Stimulated activated CD8-positive, alpha-beta memory T cell treated with anti-CD3 and anti-CD28 coated beads, Interleukin-12 subunit alpha, Interleukin-12 subunit beta, amount 100 ng/mL, for 24 hours (primary cell): ENCODE measurements at regions not wholly inside any gene's neighbourhood (a gene's known extent, or its start where the extent isn't known, plus 50 kb on each side); places are given as distances from the start of the nearest gene placed in this dataset.

Experiments used
- DNase-seq: peaks from one replicate; pipeline ENCODE4 v3.0.0-alpha.2; 2020; ENCODE audit errors: extremely low read depth

GRCh38 chr1:60350531-60350930 lies 277.0 kb upstream of the C1orf87 start:
- DNase-seq, result no peak

- no peak for DNase-seq
These were observed 275.3 kb upstream of the C1orf87 start for GRCh38 chr1:60348884-60349283.

GRCh38 chr1:60345621-60346020 lies 272.1 kb upstream of the C1orf87 start:
- DNase-seq, result no peak

GRCh38 chr1:60345049-60345448 lies 271.5 kb upstream of the C1orf87 start:
- no peak for DNase-seq

GRCh38 chr1:60343736-60344135 lies 270.2 kb upstream of the C1orf87 start:
- no peak for DNase-seq

- DNase-seq, result no peak
These were observed 269.0 kb upstream of the C1orf87 start for GRCh38 chr1:60342569-60342968.

- DNase-seq, result no peak
These were observed 267.7 kb upstream of the C1orf87 start for GRCh38 chr1:60341274-60341673.

GRCh38 chr1:60331647-60332046 lies 258.1 kb upstream of the C1orf87 start:
- DNase-seq, result no peak

- no peak for DNase-seq
These were observed 256.1 kb upstream of the C1orf87 start for GRCh38 chr1:60329651-60330050.

GRCh38 chr1:60311838-60312237 lies 238.3 kb upstream of the C1orf87 start:
- DNase-seq, result no peak

- DNase-seq, result no peak
These were observed 226.0 kb upstream of the C1orf87 start for GRCh38 chr1:60299581-60299980.

- no peak for DNase-seq
These were observed 224.7 kb upstream of the C1orf87 start for GRCh38 chr1:60298290-60298689.

- no peak for DNase-seq
These were observed 223.2 kb upstream of the C1orf87 start for GRCh38 chr1:60296794-60297193.

- no peak for DNase-seq
These were observed 218.6 kb upstream of the C1orf87 start for GRCh38 chr1:60292140-60292539.

- no peak for DNase-seq
These were observed 216.8 kb upstream of the C1orf87 start for GRCh38 chr1:60290393-60290792.

- DNase-seq, result no peak
These were observed 214.0 kb upstream of the C1orf87 start for GRCh38 chr1:60287536-60287935.

- DNase-seq, result no peak
These were observed 210.1 kb upstream of the C1orf87 start for GRCh38 chr1:60283690-60284089.

GRCh38 chr1:60281360-60281932 lies 207.9 kb upstream of the C1orf87 start:
- no peak for DNase-seq

GRCh38 chr1:60280819-60281218 lies 207.2 kb upstream of the C1orf87 start:
- no peak for DNase-seq

- no peak for DNase-seq
These were observed 206.7 kb upstream of the C1orf87 start for GRCh38 chr1:60280256-60280655.

- DNase-seq, result no peak
These were observed 206.2 kb upstream of the C1orf87 start for GRCh38 chr1:60279798-60280197.

- no peak for DNase-seq
These were observed 203.7 kb upstream of the C1orf87 start for GRCh38 chr1:60277269-60277668.

GRCh38 chr1:60274422-60275290 lies 201.1 kb upstream of the C1orf87 start:
- DNase-seq, result no peak
